K562 (cell line): ENCODE measurements at regions not wholly inside any gene's neighbourhood (a gene's known extent, or its start where the extent isn't known, plus 50 kb on each side); places are given as distances from the start of the nearest gene placed in this dataset.
A peak's percentile ranks its signal among the peaks of the same experiment; 100 is the strongest.

Source experiments
- ATAC-seq: fragments of 200-7000 bp; cut with Tn5 transposase; 3 replicates; pipeline ENCODE4 v1.9.1; 2020; ENCODE audit warnings: moderate library complexity
- BruUV-seq: library from RNA; stranded (reverse); fragments of 400-500 nt; replicated peaks from 2 replicates; lab custom pipeline; 2021; lab: Mats Ljungman, UMichigan
- CTCF ChIA-PET: fragments of 300-600 bp; formaldehyde crosslinking; extraction: SDS; loops from one replicate; lab custom pipeline; 2021; ENCODE audit warnings: low intra/inter-chr PET ratio; lab: Yijun Ruan, JAX
- POLR2A ChIA-PET: fragments of 300-600, 350-650 bp; sonication (Branson Sonifier 250); formaldehyde crosslinking; extraction: SDS; loops from one replicate; lab custom pipeline; 2021; ENCODE audit warnings: antibody characterized with exemption, inconsistent platforms; lab: Yijun Ruan, JAX
- DNase-seq, 4 experiments: peaks; one replicate each; pipeline versions ENCODE4 v3.0.0 to v3.0.0-alpha.2; 2011 to 2018; ENCODE audit warnings: low spot score in 3 of 4, mixed read lengths in 3 of 4; ENCODE audit errors: extremely low read depth in 1 of 4
- FAIRE-seq: peaks from 2 replicates; lab custom pipeline; 2011; peaks lifted over from hg19 to GRCh38; lab: Jason Lieb, UNC
- H2AFZ ChIP-seq: 2 replicates; pipeline ENCODE4 v1.6.0; 2011; ENCODE audit warnings: low read depth, low read length, control low read depth, inconsistent platforms
- H3K27ac ChIP-seq: fragments of 200-600 bp; 3 replicates; pipeline ENCODE4 v1.8.0; 2011; ENCODE audit warnings: low read depth, mild to moderate bottlenecking, control low read depth, inconsistent platforms, low read length, moderate library complexity, mixed read lengths; ENCODE audit errors: extremely low read depth
- H3K27me3 ChIP-seq, 2 experiments: fragments of 300-600 bp in 1 of 2; 2 replicates in 1 of 2; 3 replicates in 1 of 2; pipeline versions ENCODE4 v1.6.0 to v1.8.0; 2011; ENCODE audit warnings: inconsistent platforms in 2 of 2, low read length in 2 of 2, mild to moderate bottlenecking in 1 of 2, mixed read lengths in 1 of 2, moderate library complexity in 1 of 2; ENCODE audit not compliant: control insufficient read depth in 2 of 2, insufficient read depth in 2 of 2
- H3K36me3 ChIP-seq: fragments of 300-600 bp; 3 replicates; pipeline ENCODE4 v1.8.0; 2011; ENCODE audit warnings: mild to moderate bottlenecking, low read length, inconsistent platforms; ENCODE audit not compliant: control insufficient read depth, insufficient read depth
- H3K4me1 ChIP-seq, 2 experiments: fragments of 200-600 bp in 1 of 2; replicated peaks in 1 of 2; 2 replicates in 1 of 2; 3 replicates in 1 of 2; pipeline versions ENCODE4 v1.5.1 to v1.8.0; 2011; ENCODE audit warnings: inconsistent platforms in 2 of 2, low read length in 2 of 2, mild to moderate bottlenecking in 1 of 2, mixed read lengths in 1 of 2, moderate library complexity in 1 of 2; ENCODE audit not compliant: control insufficient read depth in 2 of 2, insufficient read depth in 2 of 2
- H3K4me2 ChIP-seq: 2 replicates; pipeline ENCODE4 v1.6.1; 2011; ENCODE audit warnings: low read length, control low read depth, inconsistent platforms, mixed read lengths; ENCODE audit not compliant: insufficient read depth
- H3K4me3 ChIP-seq: fragments of 200-600 bp; sonication (generic), shearing (Covaris generic); 2 replicates; pipeline ENCODE4 v1.5.1; 2016; ENCODE audit warnings: control low read depth, inconsistent platforms
- H3K79me2 ChIP-seq: fragments of 200-600 bp; 3 replicates; pipeline ENCODE4 v1.8.0; 2011; ENCODE audit warnings: low read length, inconsistent platforms; ENCODE audit not compliant: control insufficient read depth, insufficient read depth
- H3K9ac ChIP-seq, 2 experiments: 2 replicates each; pipeline versions ENCODE4 v1.6.0 to v1.6.1; 2011; ENCODE audit warnings: low read depth in 2 of 2, low read length in 2 of 2, control low read depth in 1 of 2, inconsistent platforms in 1 of 2, mild to moderate bottlenecking in 1 of 2, mixed read lengths in 1 of 2; ENCODE audit not compliant: insufficient read depth in 1 of 2
- H3K9me1 ChIP-seq: one replicate; pipeline ENCODE4 v1.6.0; 2011; ENCODE audit warnings: inconsistent platforms, mild to moderate bottlenecking, low read length, moderate library complexity; ENCODE audit not compliant: control insufficient read depth, insufficient read depth
- H3K9me3 ChIP-seq: replicated peaks from 2 replicates; pipeline ENCODE4 v1.5.1; 2011; ENCODE audit warnings: low read depth, low read length, inconsistent platforms; ENCODE audit not compliant: control insufficient read depth, insufficient read depth
- H4K20me1 ChIP-seq: replicated peaks from 2 replicates; pipeline ENCODE4 v1.6.1; 2011; ENCODE audit warnings: low read length, inconsistent platforms, mixed read lengths; ENCODE audit not compliant: control insufficient read depth, insufficient read depth
- ARID1B ChIP-seq: fragments of 450-650 bp; IDR thresholded peaks from 2 replicates; pipeline ENCODE4 v1.6.1; 2016; ENCODE audit warnings: antibody characterized with exemption, mild to moderate bottlenecking, inconsistent platforms
- BRD9 ChIP-seq: fragments of 450-650 bp; IDR thresholded peaks from 2 replicates; pipeline ENCODE4 v1.6.1; 2018; ENCODE audit warnings: low read depth; ENCODE audit not compliant: partially characterized antibody
- CBX5 ChIP-seq: IDR thresholded peaks from 2 replicates; pipeline ENCODE4 v1.6.1; 2014; ENCODE audit warnings: low read depth, borderline replicate concordance
- DIDO1 ChIP-seq: fragments of 450-650 bp; IDR thresholded peaks from 2 replicates; pipeline ENCODE4 v1.6.1; 2016; ENCODE audit warnings: low read depth, missing biosample characterization, missing genetic modification characterization
- EGR1 ChIP-seq: fragments of 450-650 bp; conservative IDR thresholded peaks from 2 replicates; pipeline ENCODE4 v1.6.1; 2017; ENCODE audit warnings: mild to moderate bottlenecking
- EHMT2 ChIP-seq: fragments of 450-650 bp; IDR thresholded peaks from 2 replicates; pipeline ENCODE4 v1.6.1; 2018; ENCODE audit warnings: antibody characterized with exemption
- EP400 ChIP-seq: fragments of 450-650 bp; IDR thresholded peaks from 2 replicates; pipeline ENCODE4 v1.6.1; 2017; ENCODE audit warnings: antibody characterized with exemption, mild to moderate bottlenecking, moderate library complexity
- FOXA3 ChIP-seq, 2 experiments: fragments of 450-650 bp in 1 of 2; sonication (generic) in 1 of 2; formaldehyde crosslinking; IDR thresholded peaks in 1 of 2; conservative IDR thresholded peaks in 1 of 2; 2 replicates each; pipeline versions ENCODE4 v1.4.0 to v1.8.0; 2020 to 2022; ENCODE audit warnings: mild to moderate bottlenecking in 2 of 2, missing genetic modification reagents in 1 of 2
- ILF3 ChIP-seq: fragments of 450-650 bp; IDR thresholded peaks from 2 replicates; pipeline ENCODE4 v1.6.1; 2018; ENCODE audit warnings: antibody characterized with exemption, mild to moderate bottlenecking, moderate library complexity, borderline replicate concordance
- KLF10 ChIP-seq: fragments of 250-450 bp; sonication (Bioruptor Pico); IDR thresholded peaks from 2 replicates; pipeline ENCODE4 v1.6.1; 2021; ENCODE audit warnings: matching md5 sums
- NELFE ChIP-seq: IDR thresholded peaks from 2 replicates; pipeline ENCODE4 v1.6.1; 2011; ENCODE audit warnings: mild to moderate bottlenecking; ENCODE audit not compliant: insufficient read depth, insufficient read length
- NONO ChIP-seq, 2 experiments: fragments of 200-400 bp in 1 of 2; fragments of 450-650 bp in 1 of 2; formaldehyde crosslinking in 1 of 2; IDR thresholded peaks; 2 replicates each; pipeline ENCODE4 v1.6.1; 2017; ENCODE audit warnings: low read depth in 2 of 2, mild to moderate bottlenecking in 2 of 2, moderate library complexity in 2 of 2, low read length in 1 of 2
- PML ChIP-seq: IDR thresholded peaks from 2 replicates; pipeline ENCODE4 v1.6.1; 2012; ENCODE audit warnings: low read length, inconsistent platforms
- SIRT6 ChIP-seq: IDR thresholded peaks from one replicate; pipeline ENCODE4 v1.6.1; 2012; ENCODE audit warnings: low read depth, mild to moderate bottlenecking, control low read depth, inconsistent platforms, low read length, moderate library complexity
- SRSF1 ChIP-seq: fragments of 200-400 bp; formaldehyde crosslinking; IDR thresholded peaks from 2 replicates; pipeline ENCODE4 v1.6.1; 2017; ENCODE audit warnings: mild to moderate bottlenecking, low read depth, low read length, moderate library complexity
- YBX1 ChIP-seq: fragments of 450-650 bp; IDR thresholded peaks from 2 replicates; pipeline ENCODE4 v1.7.1; 2016; ENCODE audit warnings: mild to moderate bottlenecking
- ZNF263 ChIP-seq: sonication (generic); formaldehyde crosslinking; IDR thresholded peaks from 2 replicates; pipeline ENCODE4 v1.8.0; 2022; ENCODE audit warnings: mild to moderate bottlenecking, missing genetic modification reagents, borderline replicate concordance
- ZNF561 ChIP-seq: fragments of 450-650 bp; formaldehyde crosslinking; conservative IDR thresholded peaks from 2 replicates; pipeline ENCODE4 v1.4.0; 2020; ENCODE audit warnings: mild to moderate bottlenecking, moderate library complexity
- ZNF695 ChIP-seq: fragments of 450-650 bp; formaldehyde crosslinking; IDR thresholded peaks from 2 replicates; pipeline ENCODE4 v1.4.0; 2020; ENCODE audit warnings: mild to moderate bottlenecking, moderate library complexity
- ZNF717 ChIP-seq: fragments of 250-450 bp; sonication (Bioruptor Pico); IDR thresholded peaks from 2 replicates; pipeline ENCODE4 v1.5.0; 2021
- ZSCAN32 ChIP-seq: fragments of 450-650 bp; formaldehyde crosslinking; IDR thresholded peaks from 2 replicates; pipeline ENCODE4 v1.4.0; 2020; ENCODE audit warnings: mild to moderate bottlenecking, moderate library complexity
- WGBS: fragments of 100-300 bp; shearing (Covaris generic); methylation state at CpG from one replicate; pipeline ENCODE4 v1.1.6; 2016; ENCODE audit warnings: low coverage, mixed read lengths; ENCODE audit not compliant: insufficient coverage; ENCODE audit errors: missing lambda C conversion rate; 5-methylcytosine and 5-hydroxymethylcytosine counted together
- in situ Hi-C: fragments of 300-500 bp; cut with MboI; formaldehyde crosslinking; loops from 4 replicates; pipeline ENCODE4 v1.15.0; 2018; ENCODE audit warnings: inconsistent platforms, mixed read lengths
- intact Hi-C: fragments of 100-400 bp; cut with micrococcal nuclease; formaldehyde crosslinking; loops from 2 replicates; pipeline ENCODE4 v1.14.2; 2022
- TF ChIP-seq, protein P1 (sequence below): fragments of 450-650 bp; IDR thresholded peaks from 2 replicates; pipeline ENCODE4 v1.6.1; 2016; ENCODE audit warnings: low read depth, mild to moderate bottlenecking, moderate library complexity
- TF ChIP-seq, protein P2 (sequence below): sonication (generic); formaldehyde crosslinking; IDR thresholded peaks from 2 replicates; pipeline ENCODE4 v1.9.0; 2022; ENCODE audit warnings: mild to moderate bottlenecking, missing genetic modification reagents

DNA sequence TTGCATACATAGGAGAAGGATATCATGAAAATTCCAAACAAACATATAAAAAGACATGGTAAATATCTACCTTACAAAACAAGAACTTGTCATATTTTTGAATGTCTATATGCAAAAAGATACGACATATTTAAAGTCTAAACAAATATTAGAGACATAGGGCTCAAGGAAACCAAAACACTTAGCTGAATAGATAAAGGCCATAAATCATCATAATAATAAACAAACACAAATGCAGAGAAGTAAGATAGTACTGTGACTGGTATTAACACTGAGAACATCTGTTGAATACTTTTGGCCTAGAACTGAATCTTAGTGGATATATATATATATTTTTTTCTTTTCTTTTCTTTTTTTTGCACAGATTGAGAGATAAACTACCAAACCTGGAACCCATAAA lies 435.8 kb downstream of the KCNJ18 start (continued):
- TF ChIP-seq EP400 (no peak), ARID1B (0 out of 2 replicates have a peak, but pooled peaks have one; percentile 43), NELFE (no peak), ZNF717 (CRISPR knock-in tag) (no peak), ZSCAN32 (CRISPR knock-in tag) (no peak), ILF3 (no peak), SIRT6 (no peak), KLF10 (CRISPR knock-in tag) (no peak), CBX5 (no peak), EHMT2 (no peak), YBX1 (no peak), SRSF1 (no peak), FOXA3 (CRISPR knock-in tag; conservative IDR thresholded peaks at IDR 0.05 in 1 of 2, IDR thresholded peaks at IDR 0.05 in 1 of 2) (no peak), ZNF695 (CRISPR knock-in tag) (no peak)
- TF ChIP-seq, protein P1, sequence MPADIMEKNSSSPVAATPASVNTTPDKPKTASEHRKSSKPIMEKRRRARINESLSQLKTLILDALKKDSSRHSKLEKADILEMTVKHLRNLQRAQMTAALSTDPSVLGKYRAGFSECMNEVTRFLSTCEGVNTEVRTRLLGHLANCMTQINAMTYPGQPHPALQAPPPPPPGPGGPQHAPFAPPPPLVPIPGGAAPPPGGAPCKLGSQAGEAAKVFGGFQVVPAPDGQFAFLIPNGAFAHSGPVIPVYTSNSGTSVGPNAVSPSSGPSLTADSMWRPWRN: no peak

DNA sequence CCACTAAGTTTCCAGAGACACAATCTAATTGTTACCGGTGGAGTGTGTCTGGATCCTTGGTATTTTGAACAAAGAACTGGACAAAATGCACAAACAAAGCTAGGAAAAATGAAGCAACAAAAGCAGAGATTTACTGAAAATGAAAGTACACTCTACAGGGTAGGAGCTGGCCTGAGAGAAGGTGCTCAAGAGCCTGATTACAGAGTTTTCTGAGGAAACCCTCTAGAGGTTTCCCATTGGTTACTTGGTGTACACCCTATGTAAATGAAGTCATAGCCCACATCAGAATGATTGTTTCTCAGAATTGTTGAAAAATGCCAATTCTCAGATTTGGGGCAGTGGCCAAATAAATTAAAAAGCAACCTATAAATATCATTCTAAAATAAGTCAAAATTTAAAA lies 436.4 kb downstream of the KCNJ18 start:
- POLR2A ChIA-PET: no interaction called here
- no peak overlapping the region for H3K9ac ChIP-seq
- H2AFZ ChIP-seq: no peak overlapping the region
- no TSS peak for BruUV-seq
- H3K4me2 ChIP-seq: no peak overlapping the region
- no peaks in the 10 kb centered on the region for H4K20me1 ChIP-seq
- H3K27me3 ChIP-seq: no peaks in the 10 kb centered on the region
- no peaks in the 10 kb centered on the region; a peak in 1 of 5 replicates for H3K4me1 ChIP-seq
- no peaks in the 10 kb centered on the region for H3K9me3 ChIP-seq
- H3K9me1 ChIP-seq: no peaks in the 10 kb centered on the region
- FAIRE-seq: no peak
- CTCF ChIA-PET: no interaction called here
- 25% methylated on average over 1 of the region's 1 CpG for WGBS
- peak; percentile 38; the same call in 2 of the 3 replicates for ATAC-seq
- H3K4me3 ChIP-seq: no peak overlapping the region
- in situ Hi-C loops (no loop called here), intact Hi-C loops (no loop called here)
- no peak for DNase-seq
- peaks cover 3% of the 10 kb centered on the region; the same call in 2 of the 3 replicates for H3K36me3 ChIP-seq
- H3K79me2 ChIP-seq: peaks cover 89% of the 10 kb centered on the region
- no peak overlapping the region for H3K27ac ChIP-seq
- TF ChIP-seq DIDO1 (tag) (no peak), ZNF263 (CRISPR knock-in tag) (no peak), NONO (IDR thresholded peaks at IDR 0.05; ENCODE audit: low read depth in 2 of 2, low read length in 1 of 2) (no peak), ZNF561 (no peak), PML (no peak), BRD9 (no peak), EGR1 (no peak)
- TF ChIP-seq, protein P2, sequence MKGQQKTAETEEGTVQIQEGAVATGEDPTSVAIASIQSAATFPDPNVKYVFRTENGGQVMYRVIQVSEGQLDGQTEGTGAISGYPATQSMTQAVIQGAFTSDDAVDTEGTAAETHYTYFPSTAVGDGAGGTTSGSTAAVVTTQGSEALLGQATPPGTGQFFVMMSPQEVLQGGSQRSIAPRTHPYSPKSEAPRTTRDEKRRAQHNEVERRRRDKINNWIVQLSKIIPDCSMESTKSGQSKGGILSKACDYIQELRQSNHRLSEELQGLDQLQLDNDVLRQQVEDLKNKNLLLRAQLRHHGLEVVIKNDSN (CRISPR knock-in tag): no peak
